ENCODE measurements at regions not wholly inside any gene's neighbourhood (a gene's known extent, or its start where the extent isn't known, plus 50 kb on each side); places are given as distances from the start of the nearest gene placed in this dataset.

DNA sequence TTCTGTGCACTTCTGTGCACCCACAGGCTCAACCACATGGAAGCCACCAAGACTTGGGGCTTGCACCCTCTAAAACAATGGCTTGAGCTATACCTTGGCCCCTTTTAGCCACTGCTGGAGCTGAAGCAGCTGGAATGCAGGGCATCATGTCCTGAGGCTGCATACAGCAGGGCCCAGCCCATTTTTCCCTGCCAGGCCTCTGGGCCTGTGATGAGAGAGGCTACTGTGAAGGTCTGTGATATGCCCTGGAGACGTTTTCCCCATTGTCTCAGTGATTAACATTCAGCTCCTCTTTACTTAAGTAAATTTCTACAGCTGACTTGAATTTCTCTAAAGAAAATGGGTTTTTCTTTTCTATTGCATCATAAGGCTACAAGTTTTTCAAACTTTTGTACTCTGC, 134.0 kb upstream of the EGFLAM start:
- no peak for DNase-seq
- Histone ChIP-seq H3K27me3 (no peaks in the 10 kb centered on the region), H3K9me3 (replicated peaks in 1 of 3) (no peaks in the 10 kb centered on the region), H3K36me3 (replicated peaks in 1 of 2) (no peaks in the 10 kb centered on the region), H3K4me1 (replicated peaks in 1 of 2) (no peaks in the 10 kb centered on the region), H3K27ac (no peak overlapping the region), H3K4me3 (no peak overlapping the region)
- 33 to 58% (median 47%) methylated on average over 1 of the region's 1 CpG for WGBS, 4 donors
- intact Hi-C loops (cut with DNase I) = no loop called here
- TF ChIP-seq POLR2A (IDR thresholded peaks at IDR 0.05) = no peak
- TF ChIP-seq, protein P1, sequence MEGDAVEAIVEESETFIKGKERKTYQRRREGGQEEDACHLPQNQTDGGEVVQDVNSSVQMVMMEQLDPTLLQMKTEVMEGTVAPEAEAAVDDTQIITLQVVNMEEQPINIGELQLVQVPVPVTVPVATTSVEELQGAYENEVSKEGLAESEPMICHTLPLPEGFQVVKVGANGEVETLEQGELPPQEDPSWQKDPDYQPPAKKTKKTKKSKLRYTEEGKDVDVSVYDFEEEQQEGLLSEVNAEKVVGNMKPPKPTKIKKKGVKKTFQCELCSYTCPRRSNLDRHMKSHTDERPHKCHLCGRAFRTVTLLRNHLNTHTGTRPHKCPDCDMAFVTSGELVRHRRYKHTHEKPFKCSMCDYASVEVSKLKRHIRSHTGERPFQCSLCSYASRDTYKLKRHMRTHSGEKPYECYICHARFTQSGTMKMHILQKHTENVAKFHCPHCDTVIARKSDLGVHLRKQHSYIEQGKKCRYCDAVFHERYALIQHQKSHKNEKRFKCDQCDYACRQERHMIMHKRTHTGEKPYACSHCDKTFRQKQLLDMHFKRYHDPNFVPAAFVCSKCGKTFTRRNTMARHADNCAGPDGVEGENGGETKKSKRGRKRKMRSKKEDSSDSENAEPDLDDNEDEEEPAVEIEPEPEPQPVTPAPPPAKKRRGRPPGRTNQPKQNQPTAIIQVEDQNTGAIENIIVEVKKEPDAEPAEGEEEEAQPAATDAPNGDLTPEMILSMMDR (IDR thresholded peaks at IDR 0.05) = no peak

GRCh38 chr5:38121420-38121819, 136.9 kb upstream of the EGFLAM start:
- DNase-seq = no peak
- Histone ChIP-seq H3K27ac (no peak overlapping the region), H3K4me1 (replicated peaks in 1 of 2) (no peaks in the 10 kb centered on the region), H3K4me3 (no peak overlapping the region), H3K27me3 (no peaks in the 10 kb centered on the region), H3K9me3 (replicated peaks in 1 of 3) (no peaks in the 10 kb centered on the region), H3K36me3 (replicated peaks in 1 of 2) (no peaks in the 10 kb centered on the region)
- WGBS, 4 donors = 78 to 86% (median 82%) methylated on average over 2 of the region's 2 CpGs
- intact Hi-C loops (cut with DNase I) = no loop called here
- no peak for TF ChIP-seq POLR2A (IDR thresholded peaks at IDR 0.05)
- TF ChIP-seq, protein P1 (IDR thresholded peaks at IDR 0.05) = no peak

- no peak for DNase-seq
- no peak overlapping the region for H3K27ac ChIP-seq
- no peak overlapping the region for H3K4me3 ChIP-seq
- H3K9me3 ChIP-seq (replicated peaks in 1 of 3) = no peaks in the 10 kb centered on the region
- WGBS, 4 donors = 71 to 85% (median 75%) methylated on average over 3 of the region's 3 CpGs
- TF ChIP-seq, protein P1 (IDR thresholded peaks at IDR 0.05) = no peak
- TF ChIP-seq POLR2A (IDR thresholded peaks at IDR 0.05) = no peak
- intact Hi-C loops (cut with DNase I) = no loop called here
- H3K27me3 ChIP-seq = no peaks in the 10 kb centered on the region
- no peaks in the 10 kb centered on the region for H3K36me3 ChIP-seq (replicated peaks in 1 of 2)
- H3K4me1 ChIP-seq (replicated peaks in 1 of 2) = no peaks in the 10 kb centered on the region
Observed at GRCh38 chr5:38119836-38120235, 138.5 kb upstream of the EGFLAM start.

GRCh38 chr5:38117784-38118479, 140.4 kb upstream of the EGFLAM start:
- intact Hi-C loops (cut with DNase I) = no loop called here
- Histone ChIP-seq H3K9me3 (replicated peaks in 1 of 3) (no peaks in the 10 kb centered on the region), H3K36me3 (replicated peaks in 1 of 2) (no peaks in the 10 kb centered on the region), H3K27ac (no peak overlapping the region), H3K4me1 (replicated peaks in 1 of 2) (no peaks in the 10 kb centered on the region), H3K4me3 (no peak overlapping the region), H3K27me3 (no peaks in the 10 kb centered on the region)
- DNase-seq = no peak
- 58 to 73% (median 63%) methylated on average over 5 of the region's 5 CpGs for WGBS, 4 donors
- TF ChIP-seq, protein P1 (IDR thresholded peaks at IDR 0.05) = no peak
- no peak for TF ChIP-seq POLR2A (IDR thresholded peaks at IDR 0.05)

Data from adrenal gland (tissue), 9 donors.